ENCODE measurements at regions not wholly inside any gene's neighbourhood (a gene's known extent, or its start where the extent isn't known, plus 50 kb on each side); places are given as distances from the start of the nearest gene placed in this dataset.
"Not testable (repeated sequence)": the region's sequence is repeated elsewhere in the genome, so short reads cannot be mapped to it uniquely, and the experiment has no call there.

- no peak for FAIRE-seq
Observed at GRCh38 chr7:113209449-113210203, 91.3 kb upstream of the SMIM30 start.

DNA sequence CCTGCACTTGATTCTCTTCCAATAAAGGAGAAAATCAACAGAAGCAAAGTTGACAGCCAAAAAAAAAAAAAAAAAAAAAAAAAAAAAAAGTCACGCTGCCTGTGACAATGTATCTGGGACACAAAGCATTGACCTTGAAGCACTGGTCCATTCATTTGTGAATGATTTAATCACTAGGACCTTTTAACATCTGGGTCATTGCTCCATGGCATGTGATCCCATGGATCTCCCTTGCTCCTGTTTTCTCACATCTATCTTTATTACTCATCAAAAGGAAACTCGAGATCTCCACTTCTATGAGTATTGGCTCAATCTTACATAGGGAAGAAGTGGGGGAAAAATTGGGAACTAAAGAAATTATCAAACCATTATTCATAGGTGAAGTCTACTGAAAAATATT lies 89.6 kb upstream of the SMIM30 start:
- no peak for FAIRE-seq

DNA sequence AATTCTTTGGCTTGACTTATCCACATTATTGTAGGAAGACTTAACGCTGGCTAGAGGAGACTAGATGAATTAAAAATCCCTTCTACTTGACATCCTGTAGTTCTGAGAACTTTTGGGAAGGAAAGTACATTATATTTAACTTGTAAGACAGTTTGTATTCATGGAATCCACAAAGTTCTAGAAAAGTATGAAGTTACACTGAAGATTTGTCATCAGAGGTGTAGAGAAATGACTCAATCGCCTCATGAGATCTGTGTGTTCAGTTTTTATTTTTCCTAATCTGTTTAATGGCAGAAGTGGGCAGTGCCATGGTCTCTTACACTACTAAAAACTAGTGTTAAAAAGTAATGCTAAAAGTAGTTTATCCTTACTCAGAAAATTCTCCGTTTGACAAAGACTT lies 89.1 kb upstream of the SMIM30 start:
- FAIRE-seq, result no peak

DNA sequence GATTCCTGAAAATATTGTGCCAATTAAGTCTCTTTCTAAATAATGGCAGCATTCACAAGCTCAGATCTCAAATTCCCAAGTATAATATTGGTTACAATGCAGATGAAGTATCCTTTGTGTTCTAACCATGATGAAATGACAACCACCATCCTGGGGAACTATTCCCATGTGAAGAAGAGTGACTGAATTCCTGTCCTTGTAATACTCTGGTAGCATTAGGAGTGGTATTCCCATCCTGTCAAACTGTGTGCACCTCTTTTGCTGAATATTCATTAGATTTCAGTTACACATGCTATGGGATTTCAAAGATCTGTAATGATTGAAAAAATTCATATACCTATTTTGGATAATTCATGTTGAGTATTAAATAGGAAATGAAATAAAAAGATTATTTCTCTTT lies 86.1 kb upstream of the SMIM30 start:
- FAIRE-seq, result no peak

GRCh38 chr7:113202284-113202683 lies 83.9 kb upstream of the SMIM30 start:
- FAIRE-seq, result no peak

DNA sequence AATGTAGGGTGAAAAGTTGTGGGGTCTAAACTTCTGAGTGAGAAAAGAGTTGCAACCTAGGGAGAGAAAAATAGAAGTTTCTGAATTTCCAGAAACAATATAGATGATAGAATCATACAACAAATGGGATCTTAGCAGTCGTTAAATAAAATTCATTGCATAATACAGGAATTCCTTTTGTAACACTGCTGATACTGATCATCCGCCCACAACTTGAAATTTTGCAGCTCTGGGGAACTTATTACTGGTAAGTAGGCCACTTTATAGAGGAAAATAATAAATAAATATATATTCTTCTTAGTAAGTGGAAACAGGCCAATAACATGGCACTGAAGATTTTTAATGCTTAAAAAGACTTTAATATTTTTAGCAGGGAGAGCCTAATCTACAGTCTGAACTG lies 81.9 kb upstream of the SMIM30 start:
- FAIRE-seq, result no peak

- FAIRE-seq, result no peak
Observed at GRCh38 chr7:113199841-113200240, 81.5 kb upstream of the SMIM30 start.

GRCh38 chr7:113199136-113199535 lies 80.8 kb upstream of the SMIM30 start:
- no peak for FAIRE-seq

GRCh38 chr7:113198226-113198625 lies 79.9 kb upstream of the SMIM30 start:
- FAIRE-seq, result no peak

DNA sequence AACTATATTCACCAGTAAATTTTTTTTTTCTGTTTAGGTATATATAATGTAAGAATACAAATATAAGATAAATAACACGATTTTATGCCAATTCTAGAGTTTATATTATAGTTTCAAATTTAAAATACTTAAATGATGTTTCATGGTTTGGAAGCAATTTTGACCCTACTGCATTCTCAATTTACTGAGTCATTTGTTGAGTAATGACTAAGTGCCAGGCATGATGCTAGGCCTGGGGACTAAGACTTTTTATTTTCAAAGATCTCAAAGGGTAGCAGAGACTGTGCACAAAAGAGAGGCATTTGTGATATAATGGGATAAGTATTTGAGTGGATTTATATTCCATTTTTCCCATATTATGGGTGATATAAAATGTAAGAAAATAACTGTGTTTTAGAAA lies 78.9 kb upstream of the SMIM30 start:
- no peak for FAIRE-seq

- FAIRE-seq, result no peak
Observed at GRCh38 chr7:113188396-113188795, 70.0 kb upstream of the SMIM30 start.

DNA sequence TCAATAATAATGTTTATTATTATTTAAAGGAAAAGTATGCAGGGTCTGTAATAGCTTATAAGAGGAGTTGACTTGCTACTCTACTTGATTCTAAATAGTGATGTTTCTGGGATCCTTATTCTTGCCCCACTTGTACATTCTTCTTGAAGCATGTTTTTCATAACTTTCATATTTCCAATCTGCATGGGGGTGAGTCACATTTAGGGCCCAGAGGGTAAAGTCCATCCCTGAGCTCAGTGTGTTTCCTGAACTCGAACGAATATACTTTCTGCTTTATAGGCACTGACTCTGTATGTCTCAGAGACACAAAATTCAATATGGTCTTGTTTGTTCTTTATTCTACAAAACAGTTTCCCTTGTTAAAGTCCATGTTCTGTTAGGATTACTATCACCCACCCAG lies 61.0 kb upstream of the SMIM30 start:
- no peak for FAIRE-seq

DNA sequence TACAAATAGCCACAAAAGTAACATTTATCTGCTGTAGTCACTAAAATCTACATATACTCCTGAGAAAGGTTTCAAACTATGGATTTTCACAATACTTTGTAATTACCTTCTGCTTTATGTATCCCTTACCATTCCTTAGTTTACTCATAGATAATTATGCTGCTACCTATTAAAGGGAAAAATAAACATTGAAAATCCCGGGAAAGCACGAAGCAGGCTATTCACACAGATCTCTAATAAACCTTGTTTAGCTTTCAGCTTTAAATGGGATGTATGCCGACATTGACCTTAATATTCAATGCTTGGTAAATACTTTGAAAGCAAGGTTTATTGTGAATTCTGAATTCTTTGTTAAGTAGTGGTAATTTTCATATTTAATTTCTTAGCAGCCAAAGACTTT lies 58.5 kb upstream of the SMIM30 start:
- no peak for FAIRE-seq

- not testable (repeated sequence) for FAIRE-seq
Observed at GRCh38 chr7:113176180-113176579, 57.8 kb upstream of the SMIM30 start.

DNA sequence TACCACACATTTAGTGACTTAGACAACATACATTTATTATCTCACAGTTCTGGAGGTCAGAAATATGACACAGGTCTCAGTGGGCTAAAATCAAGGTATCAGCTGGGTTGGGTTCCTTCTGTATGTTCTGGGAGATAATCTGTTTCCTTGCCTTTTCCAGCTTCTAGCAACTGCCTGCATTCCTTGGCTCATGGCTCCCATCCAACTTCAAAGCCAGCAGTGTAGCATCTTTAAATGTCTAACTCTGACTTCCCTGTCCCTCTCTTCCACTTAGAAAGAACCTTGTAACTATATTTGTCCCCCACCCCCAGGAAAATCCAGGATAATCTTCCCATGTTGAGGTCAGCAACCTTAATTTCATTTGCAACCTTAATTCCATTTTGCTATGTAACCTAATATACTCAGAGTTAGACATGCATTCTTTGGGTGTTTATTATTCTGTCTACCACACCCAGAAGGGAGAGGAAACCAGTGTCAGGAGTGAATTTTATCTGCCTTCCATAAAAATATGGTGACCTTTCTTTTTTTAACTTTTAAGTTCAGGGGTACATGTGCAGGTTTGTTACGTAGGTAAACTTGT lies 57.3 kb upstream of the SMIM30 start:
- no peak for FAIRE-seq

DNA sequence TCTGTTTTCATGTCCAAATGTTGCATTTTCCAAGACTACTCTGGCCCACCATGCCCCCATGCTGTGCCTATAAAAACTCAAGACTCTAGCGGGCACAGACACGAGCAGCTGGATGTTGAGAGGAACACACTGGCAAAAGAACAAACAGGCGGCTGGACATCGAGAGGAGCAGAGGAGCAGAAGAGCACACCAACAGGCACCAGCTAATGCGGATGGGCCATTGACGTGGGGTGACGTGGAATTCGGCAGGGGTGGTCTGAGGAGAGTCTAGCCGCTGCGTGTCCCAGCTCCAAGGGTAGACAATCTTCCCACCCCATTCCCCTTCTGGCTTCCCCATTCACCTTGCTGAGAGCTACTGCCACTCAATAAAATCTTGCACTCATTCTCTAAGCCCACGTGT lies 54.4 kb upstream of the SMIM30 start:
- FAIRE-seq, result no peak

- FAIRE-seq, result no peak
Observed at GRCh38 chr7:113170591-113170990, 52.2 kb upstream of the SMIM30 start.

Measured in colon (tissue), 2 donors.